ENCODE measurements at regions not wholly inside any gene's neighbourhood (a gene's known extent, or its start where the extent isn't known, plus 50 kb on each side); places are given as distances from the start of the nearest gene placed in this dataset.

- no peak for DNase-seq
Observed at GRCh38 chr9:7229571-7229970, 471.8 kb downstream of the KDM4C start.

GRCh38 chr9:7228726-7229125 is 471.0 kb downstream of the KDM4C start:
- no peak for DNase-seq

- no peak for DNase-seq
Observed at GRCh38 chr9:7227951-7228350, 470.2 kb downstream of the KDM4C start.

GRCh38 chr9:7226007-7226640 is 468.4 kb downstream of the KDM4C start:
- DNase-seq = no peak

Data from suppressor macrophage treated with lipopolysaccharide for 4 hours (primary cell).